SK-N-SH (cell line): ENCODE measurements at regions not wholly inside any gene's neighbourhood (a gene's known extent, or its start where the extent isn't known, plus 50 kb on each side); places are given as distances from the start of the nearest gene placed in this dataset.

Experiments used
- CTCF ChIA-PET: fragments of 300-600, 350-600 bp; formaldehyde crosslinking; extraction: SDS; loops from one replicate; lab custom pipeline; 2021; lab: Yijun Ruan, JAX
- POLR2A ChIA-PET: fragments of 350-600 bp; sonication (Branson Sonifier 250); formaldehyde crosslinking; extraction: SDS; loops from one replicate; lab custom pipeline; 2020; ENCODE audit warnings: antibody characterized with exemption, inconsistent platforms; lab: Yijun Ruan, JAX
- DNase-seq: peaks from one replicate; pipeline ENCODE4 v3.0.0; 2012
- H2AFZ ChIP-seq: fragments of 200-600 bp; sonication (generic); 2 replicates; pipeline ENCODE4 v1.8.1; 2016; ENCODE audit warnings: antibody characterized with exemption, mild to moderate bottlenecking, low read depth
- H3F3A ChIP-seq: fragments of 200-600 bp; sonication (generic); replicated peaks from 2 replicates; pipeline ENCODE3; 2016; ENCODE audit warnings: antibody characterized with exemption, mild to moderate bottlenecking; ENCODE audit not compliant: insufficient read depth
- H3K27ac ChIP-seq, 2 experiments: fragments of 200-500 bp in 1 of 2; fragments of 200-600 bp in 1 of 2; sonication (Bioruptor generic) in 1 of 2; sonication (generic), shearing (Covaris generic) in 1 of 2; 2 replicates each; pipeline versions ENCODE4 v1.5.1 to v1.6.1; 2014 to 2016; ENCODE audit warnings: low read depth in 2 of 2, inconsistent platforms in 1 of 2, low read length in 1 of 2, mild to moderate bottlenecking in 1 of 2, mixed read lengths in 1 of 2
- H3K27me3 ChIP-seq: fragments of 200-600 bp; sonication (generic), shearing (Covaris generic); 2 replicates; pipeline ENCODE4 v1.6.1; 2016; ENCODE audit warnings: mixed run types; ENCODE audit not compliant: insufficient read depth
- H3K36me3 ChIP-seq, 2 experiments: fragments of 200-500 bp in 1 of 2; fragments of 200-600 bp in 1 of 2; sonication (Bioruptor generic) in 1 of 2; sonication (generic) in 1 of 2; replicated peaks in 1 of 2; 2 replicates each; pipeline versions ENCODE3 to v1.5.1; 2014 to 2016; ENCODE audit warnings: low read length in 1 of 2, mild to moderate bottlenecking in 1 of 2; ENCODE audit not compliant: insufficient read depth in 2 of 2, control insufficient read depth in 1 of 2
- H3K4me1 ChIP-seq, 2 experiments: fragments of 200-500 bp in 1 of 2; fragments of 200-600 bp in 1 of 2; sonication (Bioruptor generic) in 1 of 2; sonication (generic), shearing (Covaris generic) in 1 of 2; 2 replicates each; pipeline versions ENCODE4 v1.5.1 to v1.6.1; 2014 to 2016; ENCODE audit warnings: low read depth in 1 of 2, low read length in 1 of 2, mixed run types in 1 of 2; ENCODE audit not compliant: insufficient read depth in 2 of 2, control insufficient read depth in 1 of 2
- H3K4me2 ChIP-seq: fragments of 200-600 bp; sonication (generic), shearing (Covaris generic); 2 replicates; pipeline ENCODE4 v1.6.1; 2017; ENCODE audit warnings: mixed run types
- H3K4me3 ChIP-seq, 2 experiments: fragments of 200-500 bp in 1 of 2; fragments of 200-600 bp in 1 of 2; sonication (Bioruptor generic) in 1 of 2; sonication (generic), shearing (Covaris generic) in 1 of 2; 2 replicates each; pipeline versions ENCODE4 v1.5.1 to v1.8.1; 2014 to 2016; ENCODE audit warnings: low read depth in 2 of 2, inconsistent platforms in 1 of 2, low read length in 1 of 2, mild to moderate bottlenecking in 1 of 2, mixed read lengths in 1 of 2, moderate library complexity in 1 of 2
- H3K79me2 ChIP-seq: fragments of 200-600 bp; sonication (generic); 2 replicates; pipeline ENCODE4 v1.8.1; 2017; ENCODE audit warnings: mild to moderate bottlenecking; ENCODE audit not compliant: insufficient read depth
- H3K9ac ChIP-seq: fragments of 200-600 bp; sonication (generic); 2 replicates; pipeline ENCODE4 v1.6.1; 2017; ENCODE audit warnings: mixed run types
- H3K9me2 ChIP-seq: fragments of 200-600 bp; sonication (generic); 2 replicates; pipeline ENCODE4 v1.6.1; 2017; ENCODE audit warnings: mixed run types
- H3K9me3 ChIP-seq: fragments of 200-600 bp; sonication (generic); 2 replicates; pipeline ENCODE4 v1.6.1; 2017; ENCODE audit warnings: mixed run types, mild to moderate bottlenecking, moderate library complexity
- H4K20me1 ChIP-seq: fragments of 200-600 bp; sonication (generic); 2 replicates; pipeline ENCODE4 v1.6.1; 2017; ENCODE audit warnings: mild to moderate bottlenecking, mixed run types; ENCODE audit not compliant: insufficient read depth
- ELF1 ChIP-seq: IDR thresholded peaks from 2 replicates; pipeline ENCODE4 v1.4.0; 2012
- EP300 ChIP-seq, 2 experiments: IDR thresholded peaks; 2 replicates each; pipeline versions ENCODE4 v1.4.0 to v1.6.1; 2012; ENCODE audit warnings: borderline replicate concordance in 1 of 2, low read depth in 1 of 2, low read length in 1 of 2
- EZH2phosphoT487 ChIP-seq: fragments of 200-600 bp; sonication (generic); IDR thresholded peaks from 2 replicates; pipeline ENCODE4 v1.6.1; 2017; ENCODE audit warnings: low read depth, mixed run types, mild to moderate bottlenecking, antibody characterized with exemption, moderate library complexity, borderline replicate concordance
- FOXM1 ChIP-seq: IDR thresholded peaks from 2 replicates; pipeline ENCODE4 v1.4.0; 2012; ENCODE audit warnings: low read depth, mild to moderate bottlenecking
- IRF3 ChIP-seq: fragments of 150-350 bp; IDR thresholded peaks from 2 replicates; pipeline ENCODE4 v1.6.1; 2016; ENCODE audit warnings: mild to moderate bottlenecking, low read depth, low read length
- JUND ChIP-seq: IDR thresholded peaks from 2 replicates; pipeline ENCODE4 v1.4.0; 2012
- MAX ChIP-seq: IDR thresholded peaks from 2 replicates; pipeline ENCODE4 v1.4.0; 2012; ENCODE audit warnings: low read depth
- MXI1 ChIP-seq: IDR thresholded peaks from 2 replicates; pipeline ENCODE4 v1.6.1; 2012; ENCODE audit warnings: mild to moderate bottlenecking, low read depth, low read length, improper control_type of control experiment
- NRF1 ChIP-seq: IDR thresholded peaks from 2 replicates; pipeline ENCODE4 v1.6.1; 2012; ENCODE audit warnings: low read depth, mild to moderate bottlenecking, low read length
- PBX3 ChIP-seq: IDR thresholded peaks from 2 replicates; pipeline ENCODE4; 2012
- RAD21 ChIP-seq: IDR thresholded peaks from 2 replicates; pipeline ENCODE4 v1.6.1; 2012; ENCODE audit warnings: mild to moderate bottlenecking, low read length
- RCOR1 ChIP-seq: fragments of 150-350 bp; IDR thresholded peaks from 2 replicates; pipeline ENCODE4 v1.6.1; 2017; ENCODE audit warnings: antibody characterized with exemption, low read length
- RXRA ChIP-seq: IDR thresholded peaks from 2 replicates; pipeline ENCODE4 v1.4.0; 2012; ENCODE audit warnings: low read depth, mild to moderate bottlenecking, borderline replicate concordance
- TCF12 ChIP-seq: IDR thresholded peaks from 2 replicates; pipeline ENCODE4 v1.4.0; 2012
- USF2 ChIP-seq: fragments of 150-350 bp; IDR thresholded peaks from 2 replicates; pipeline ENCODE4 v1.6.1; 2017; ENCODE audit warnings: antibody characterized with exemption, low read length, low read depth, borderline replicate concordance
- YY1 ChIP-seq: IDR thresholded peaks from 2 replicates; pipeline ENCODE4 v1.4.0; 2012; ENCODE audit warnings: low read depth, mild to moderate bottlenecking
- ZBTB33 ChIP-seq: IDR thresholded peaks from 2 replicates; pipeline ENCODE4 v1.4.0; 2012; ENCODE audit warnings: low read depth, borderline replicate concordance
- WGBS: methylation state at CpG from one replicate; pipeline ENCODE4 v1.1.6; 2017; ENCODE audit warnings: low lambda C conversion rate; 5-methylcytosine and 5-hydroxymethylcytosine counted together

- H3F3A ChIP-seq: no peaks in the 10 kb centered on the region
- H3K27me3 ChIP-seq: no peaks in the 10 kb centered on the region
- H4K20me1 ChIP-seq: no peaks in the 10 kb centered on the region
- no peak overlapping the region for H2AFZ ChIP-seq
- no peaks in the 10 kb centered on the region for H3K4me1 ChIP-seq
- no peak overlapping the region for H3K4me2 ChIP-seq
- H3K4me3 ChIP-seq: no peak overlapping the region
- ChIA-PET CTCF (interaction anchor here (1.0 kb wide), 1 partner anchor 79 kb away, joined by 3 read pairs; no protein-coding TSS in a partner anchor), POLR2A (no interaction called here)
- 51% methylated on average over 2 of the region's 2 CpGs for WGBS
- H3K9me3 ChIP-seq: no peaks in the 10 kb centered on the region
- no peak overlapping the region for H3K27ac ChIP-seq
- no peaks in the 10 kb centered on the region for H3K79me2 ChIP-seq
- no peak for DNase-seq
- H3K9me2 ChIP-seq: no peaks in the 10 kb centered on the region
- TF ChIP-seq RXRA (no peak), USF2 (no peak), RAD21 (no peak), MXI1 (no peak), EZH2phosphoT487 (no peak), ZBTB33 (no peak), JUND (no peak), TCF12 (no peak), ELF1 (no peak), MAX (no peak), RCOR1 (no peak), NRF1 (no peak), EP300 (IDR thresholded peaks at IDR 0.05; ENCODE audit: borderline replicate concordance in 1 of 2, low read depth in 1 of 2, low read length in 1 of 2) (no peak), IRF3 (no peak), FOXM1 (no peak), PBX3 (no peak), YY1 (no peak)
- no peaks in the 10 kb centered on the region for H3K36me3 ChIP-seq
- no peak overlapping the region for H3K9ac ChIP-seq
Measured at GRCh38 chr13:62040806-62041205, 625.2 kb upstream of the PCDH20 start.
